A673 (cell line): ENCODE measurements at regions not wholly inside any gene's neighbourhood (a gene's known extent, or its start where the extent isn't known, plus 50 kb on each side); places are given as distances from the start of the nearest gene placed in this dataset.

Source experiments
- BruUV-seq: library from RNA; stranded (reverse); fragments of 400-500 nt; replicated peaks from 2 replicates; lab custom pipeline; 2021; lab: Mats Ljungman, UMichigan
- CTCF ChIA-PET: fragments of 300-600 bp; sonication (Branson Sonifier 250); formaldehyde crosslinking; loops from one replicate; lab custom pipeline; 2022; ENCODE audit warnings: antibody characterized with exemption; lab: Charles Lee
- POLR2A ChIA-PET: fragments of 300-600 bp; sonication (Branson Sonifier 250); formaldehyde crosslinking; loops from one replicate; lab custom pipeline; 2022; ENCODE audit warnings: antibody characterized with exemption; ENCODE audit not compliant: low non-redundant PET; lab: Charles Lee
- DNase-seq: peaks from one replicate; pipeline ENCODE4 v3.0.0-alpha.2; 2015; ENCODE audit warnings: low spot score
- H3K27ac ChIP-seq: fragments of 200-600 bp; sonication (generic); 2 replicates; pipeline ENCODE4 v1.5.1; 2016; ENCODE audit warnings: mixed run types, low read depth, mild to moderate bottlenecking, mixed read lengths, antibody characterized with exemption, low read length; ENCODE audit not compliant: poor library complexity, severe bottlenecking
- H3K27me3 ChIP-seq: fragments of 200-600 bp; sonication (generic); replicated peaks from 2 replicates; pipeline ENCODE4 v1.6.1; 2017; ENCODE audit warnings: mixed run types, low read depth, mild to moderate bottlenecking, mixed read lengths, antibody characterized with exemption, low read length; ENCODE audit not compliant: insufficient read depth, poor library complexity
- H3K36me3 ChIP-seq: fragments of 200-600 bp; sonication (generic); 2 replicates; pipeline ENCODE4 v1.6.1; 2016; ENCODE audit warnings: mixed run types, mild to moderate bottlenecking, mixed read lengths, antibody characterized with exemption, low read length; ENCODE audit not compliant: insufficient read depth, poor library complexity, severe bottlenecking
- H3K4me1 ChIP-seq: fragments of 200-600 bp; sonication (generic); 2 replicates; pipeline ENCODE4 v1.6.1; 2017; ENCODE audit warnings: mixed run types, mild to moderate bottlenecking, mixed read lengths, antibody characterized with exemption, low read length; ENCODE audit not compliant: insufficient read depth, poor library complexity, severe bottlenecking
- H3K4me3 ChIP-seq: fragments of 200-600 bp; sonication (generic); 2 replicates; pipeline ENCODE4 v1.5.1; 2016; ENCODE audit warnings: low read depth, mixed run types, mild to moderate bottlenecking, mixed read lengths, low read length; ENCODE audit not compliant: poor library complexity, severe bottlenecking
- H3K9me3 ChIP-seq: fragments of 200-600 bp; sonication (generic); 2 replicates; pipeline ENCODE4 v1.6.1; 2016; ENCODE audit warnings: mixed run types, low read depth, mild to moderate bottlenecking, mixed read lengths, antibody characterized with exemption, low read length; ENCODE audit not compliant: poor library complexity, severe bottlenecking
- EZH2 ChIP-seq: fragments of 200-600 bp; sonication (generic); IDR thresholded peaks from 2 replicates; pipeline ENCODE4 v1.6.1; 2017; ENCODE audit warnings: borderline replicate concordance, low read depth, mild to moderate bottlenecking, mixed read lengths, antibody characterized with exemption, low read length; ENCODE audit not compliant: poor library complexity, severe bottlenecking
- intact Hi-C: fragments of 100-400 bp; cut with micrococcal nuclease; formaldehyde crosslinking; loops from one replicate; pipeline ENCODE4 v1.10.0; 2022; ENCODE audit not compliant: unreplicated experiment
- TF ChIP-seq, protein P1 (sequence below): fragments of 300-800, 200-600 bp; sonication (generic); conservative IDR thresholded peaks from 2 replicates; pipeline ENCODE4 v1.5.1; 2017; ENCODE audit warnings: low read depth, mild to moderate bottlenecking, antibody characterized with exemption, low read length, moderate library complexity, mixed read lengths

DNA sequence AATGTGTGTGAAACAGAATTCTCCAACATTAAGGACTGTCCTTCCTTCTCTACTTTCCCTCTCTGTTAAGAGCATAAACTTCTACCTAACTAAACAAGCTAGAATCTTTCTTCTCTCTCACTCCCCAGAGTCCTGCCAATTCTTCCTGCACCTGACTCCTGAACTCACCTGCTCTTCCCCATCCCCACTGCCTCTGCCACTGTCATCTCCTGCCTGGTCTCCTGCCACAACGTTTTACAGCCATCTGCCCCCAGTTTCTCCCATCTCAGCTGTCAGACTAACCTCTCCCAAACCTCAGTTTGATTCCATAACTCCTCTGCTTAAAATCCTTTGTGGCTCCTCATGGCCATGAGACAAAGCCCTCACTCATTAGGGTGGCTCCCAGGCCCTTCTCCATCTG lies 119.8 kb upstream of the FOXN2 start:
- POLR2A ChIA-PET, result no interaction called here
- no peak for DNase-seq
- CTCF ChIA-PET, result no interaction called here
- H3K36me3 ChIP-seq, result no peaks in the 10 kb centered on the region
- H3K27me3 ChIP-seq, result no peaks in the 10 kb centered on the region
- no TSS peak for BruUV-seq
- no peaks in the 10 kb centered on the region for H3K9me3 ChIP-seq
- TF ChIP-seq, protein P1, sequence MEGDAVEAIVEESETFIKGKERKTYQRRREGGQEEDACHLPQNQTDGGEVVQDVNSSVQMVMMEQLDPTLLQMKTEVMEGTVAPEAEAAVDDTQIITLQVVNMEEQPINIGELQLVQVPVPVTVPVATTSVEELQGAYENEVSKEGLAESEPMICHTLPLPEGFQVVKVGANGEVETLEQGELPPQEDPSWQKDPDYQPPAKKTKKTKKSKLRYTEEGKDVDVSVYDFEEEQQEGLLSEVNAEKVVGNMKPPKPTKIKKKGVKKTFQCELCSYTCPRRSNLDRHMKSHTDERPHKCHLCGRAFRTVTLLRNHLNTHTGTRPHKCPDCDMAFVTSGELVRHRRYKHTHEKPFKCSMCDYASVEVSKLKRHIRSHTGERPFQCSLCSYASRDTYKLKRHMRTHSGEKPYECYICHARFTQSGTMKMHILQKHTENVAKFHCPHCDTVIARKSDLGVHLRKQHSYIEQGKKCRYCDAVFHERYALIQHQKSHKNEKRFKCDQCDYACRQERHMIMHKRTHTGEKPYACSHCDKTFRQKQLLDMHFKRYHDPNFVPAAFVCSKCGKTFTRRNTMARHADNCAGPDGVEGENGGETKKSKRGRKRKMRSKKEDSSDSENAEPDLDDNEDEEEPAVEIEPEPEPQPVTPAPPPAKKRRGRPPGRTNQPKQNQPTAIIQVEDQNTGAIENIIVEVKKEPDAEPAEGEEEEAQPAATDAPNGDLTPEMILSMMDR, result no peak
- no peak for TF ChIP-seq EZH2
- H3K27ac ChIP-seq, result no peak overlapping the region
- no peak overlapping the region for H3K4me3 ChIP-seq
- peaks cover 6% of the 10 kb centered on the region for H3K4me1 ChIP-seq
- intact Hi-C loops, result no loop called here

DNA sequence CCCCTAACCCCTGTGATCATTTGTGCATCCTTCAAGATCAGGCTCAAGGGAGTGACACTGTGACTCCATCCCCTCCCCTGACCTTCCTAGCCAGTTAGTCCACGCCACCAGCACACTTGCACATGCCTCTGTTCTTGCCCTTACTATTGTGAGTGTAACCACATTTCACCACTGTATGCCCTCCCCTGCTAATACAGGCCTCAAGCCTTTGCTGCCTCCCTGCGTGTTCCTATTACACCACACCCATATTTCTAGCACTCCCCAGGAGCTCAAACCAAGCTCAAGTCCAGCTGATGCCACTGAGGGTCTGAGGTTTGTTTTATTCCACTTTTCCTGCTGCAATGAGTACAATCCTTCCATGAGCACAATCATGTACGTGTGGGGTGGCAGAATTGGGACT lies 119.3 kb upstream of the FOXN2 start:
- Histone ChIP-seq H3K27ac (no peak overlapping the region), H3K4me3 (no peak overlapping the region), H3K27me3 (no peaks in the 10 kb centered on the region), H3K36me3 (no peaks in the 10 kb centered on the region), H3K4me1 (peaks cover 6% of the 10 kb centered on the region), H3K9me3 (no peaks in the 10 kb centered on the region)
- ChIA-PET CTCF (no interaction called here), POLR2A (no interaction called here)
- TF ChIP-seq EZH2, result no peak
- TF ChIP-seq, protein P1, result no peak
- DNase-seq, result no peak
- BruUV-seq, result no TSS peak
- intact Hi-C loops, result no loop called here

DNA sequence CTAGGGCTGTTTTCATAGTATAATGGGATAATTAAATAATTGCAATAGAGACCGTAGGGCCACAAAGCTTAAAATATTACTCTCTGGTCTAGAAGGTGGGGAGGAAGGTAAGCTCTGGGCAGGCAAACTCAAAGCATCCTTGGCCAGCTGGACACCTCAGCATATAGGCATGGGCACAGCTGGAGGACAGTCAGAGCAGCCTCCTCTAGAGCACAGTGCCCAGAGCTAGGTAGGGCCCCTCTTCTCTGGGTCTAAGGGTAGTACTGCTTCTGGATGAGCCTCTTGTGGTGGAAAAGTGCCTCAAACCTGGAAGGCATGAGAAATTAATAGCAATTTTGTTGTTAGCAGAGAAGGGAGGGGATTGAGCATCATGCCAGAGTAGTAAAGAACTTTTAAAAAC lies 116.9 kb upstream of the FOXN2 start:
- Histone ChIP-seq H3K36me3 (no peaks in the 10 kb centered on the region), H3K4me3 (no peak overlapping the region), H3K27ac (no peak overlapping the region), H3K9me3 (no peaks in the 10 kb centered on the region), H3K27me3 (no peaks in the 10 kb centered on the region), H3K4me1 (peaks cover 6% of the 10 kb centered on the region)
- POLR2A ChIA-PET, result no interaction called here
- intact Hi-C loops, result no loop called here
- no TSS peak for BruUV-seq
- no peak for DNase-seq
- CTCF ChIA-PET, result no interaction called here
- no peak for TF ChIP-seq EZH2

DNA sequence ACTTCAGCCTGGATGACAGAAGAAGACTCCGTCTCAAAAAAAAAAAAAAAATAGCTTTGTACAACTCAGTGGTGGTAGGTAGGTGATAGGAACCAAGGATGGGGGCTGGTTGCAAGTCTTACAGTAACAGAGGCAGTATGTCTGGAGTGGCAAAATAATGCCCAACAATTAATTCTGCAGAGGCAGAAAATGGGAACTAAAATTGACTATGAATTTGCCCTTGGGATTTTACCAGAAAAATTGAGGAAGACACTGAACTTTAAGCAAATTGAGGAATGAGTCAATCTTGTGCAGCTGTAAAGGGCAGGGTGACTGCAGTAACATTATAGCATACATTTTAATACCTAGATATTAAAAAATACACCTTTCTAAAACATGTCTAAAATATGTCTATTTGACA lies 116.1 kb upstream of the FOXN2 start:
- DNase-seq, result no peak
- ChIA-PET POLR2A (no interaction called here), CTCF (no interaction called here)
- BruUV-seq, result no TSS peak
- Histone ChIP-seq H3K9me3 (no peaks in the 10 kb centered on the region), H3K27ac (no peak overlapping the region), H3K36me3 (no peaks in the 10 kb centered on the region), H3K4me1 (peaks cover 6% of the 10 kb centered on the region), H3K4me3 (no peak overlapping the region), H3K27me3 (no peaks in the 10 kb centered on the region)
- intact Hi-C loops, result no loop called here
- TF ChIP-seq, protein P1, result no peak
- TF ChIP-seq EZH2, result no peak
